GM23338 (cell line): ENCODE measurements at regions not wholly inside any gene's neighbourhood (a gene's known extent, or its start where the extent isn't known, plus 50 kb on each side); places are given as distances from the start of the nearest gene placed in this dataset.
"Not testable (repeated sequence)": the region's sequence is repeated elsewhere in the genome, so short reads cannot be mapped to it uniquely, and the experiment has no call there.

Source experiments
- ATAC-seq: fragments of 200-7000 bp; cut with Tn5 transposase; 3 replicates; pipeline ENCODE4 v1.9.1; 2020
- DNase-seq: peaks from one replicate; pipeline ENCODE4 v3.0.0-alpha.2; 2015; ENCODE audit warnings: low spot score
- H2AFZ ChIP-seq: fragments of 200-600 bp; sonication (generic); 2 replicates; pipeline ENCODE4 v1.8.0; 2016; ENCODE audit warnings: antibody characterized with exemption, mild to moderate bottlenecking, moderate library complexity
- H3F3A ChIP-seq: fragments of 200-600 bp; sonication (generic); replicated peaks from 2 replicates; pipeline ENCODE4 v1.8.0; 2017; ENCODE audit warnings: antibody characterized with exemption, mixed run types, low read depth
- H3K27ac ChIP-seq: fragments of 200-600 bp; sonication (generic); 2 replicates; pipeline ENCODE4 v1.6.1; 2016; ENCODE audit warnings: low read depth
- H3K27me3 ChIP-seq: fragments of 200-600 bp; sonication (generic); 2 replicates; pipeline ENCODE4 v1.8.0; 2016; ENCODE audit warnings: mild to moderate bottlenecking, mixed run types, moderate library complexity; ENCODE audit not compliant: insufficient read depth
- H3K36me3 ChIP-seq: fragments of 200-600 bp; sonication (generic); 2 replicates; pipeline ENCODE4 v1.8.0; 2016; ENCODE audit warnings: mild to moderate bottlenecking; ENCODE audit not compliant: insufficient read depth
- H3K4me1 ChIP-seq: fragments of 200-600 bp; sonication (generic); 2 replicates; pipeline ENCODE4 v1.8.0; 2016; ENCODE audit warnings: mild to moderate bottlenecking, moderate library complexity; ENCODE audit not compliant: insufficient read depth
- H3K4me2 ChIP-seq: fragments of 200-600 bp; sonication (generic); 2 replicates; pipeline ENCODE4 v1.7.1; 2017; ENCODE audit warnings: mixed run types
- H3K4me3 ChIP-seq: fragments of 200-600 bp; sonication (generic); 2 replicates; pipeline ENCODE4 v1.6.1; 2016; ENCODE audit warnings: mixed run types
- H3K79me2 ChIP-seq: fragments of 200-600 bp; sonication (generic); replicated peaks from 2 replicates; pipeline ENCODE4 v1.8.0; 2017; ENCODE audit warnings: mild to moderate bottlenecking; ENCODE audit not compliant: insufficient read depth
- H3K9me2 ChIP-seq: fragments of 200-600 bp; sonication (generic); 2 replicates; pipeline ENCODE4 v1.8.0; 2017; ENCODE audit not compliant: insufficient read depth
- H4K20me1 ChIP-seq: fragments of 200-600 bp; sonication (generic); replicated peaks from 2 replicates; pipeline ENCODE4 v1.8.0; 2017; ENCODE audit warnings: mild to moderate bottlenecking; ENCODE audit not compliant: insufficient read depth
- H3K27ac Mint-ChIP-seq: 2 replicates; pipeline ENCODE4 v1.8.0; 2020; ENCODE audit warnings: inconsistent platforms, mild to moderate bottlenecking, moderate library complexity, mixed read lengths
- H3K27me3 Mint-ChIP-seq: 3 replicates; pipeline ENCODE4 v1.8.0; 2022; ENCODE audit warnings: low read depth, mild to moderate bottlenecking, moderate library complexity, mixed read lengths, inconsistent platforms; ENCODE audit not compliant: insufficient read depth, poor library complexity
- H3K36me3 Mint-ChIP-seq: 3 replicates; pipeline ENCODE4 v1.8.0; 2021; ENCODE audit warnings: low read depth, mild to moderate bottlenecking, inconsistent platforms, moderate library complexity, mixed read lengths
- H3K4me1 Mint-ChIP-seq: 3 replicates; pipeline ENCODE4 v1.8.0; 2020; ENCODE audit warnings: mild to moderate bottlenecking, inconsistent platforms, mixed read lengths
- H3K4me3 Mint-ChIP-seq: 3 replicates; pipeline ENCODE4 v1.8.0; 2021; ENCODE audit warnings: moderate library complexity, mild to moderate bottlenecking, inconsistent platforms, mixed read lengths
- H3K9me3 Mint-ChIP-seq: 3 replicates; pipeline ENCODE4 v1.8.0; 2020; ENCODE audit warnings: moderate library complexity, mild to moderate bottlenecking, inconsistent platforms, mixed read lengths
- CREB1 ChIP-seq: fragments of 250-450 bp; sonication (Bioruptor Pico); IDR thresholded peaks from 2 replicates; pipeline ENCODE4 v1.5.0; 2020; ENCODE audit warnings: low read depth, mild to moderate bottlenecking, moderate library complexity
- EZH2 ChIP-seq: fragments of 200-600 bp; sonication (generic); IDR thresholded peaks from one replicate; pipeline ENCODE4 v1.8.0; 2017; ENCODE audit warnings: antibody characterized with exemption, mild to moderate bottlenecking, low read depth; ENCODE audit not compliant: unreplicated experiment
- EZH2phosphoT487 ChIP-seq: fragments of 200-600 bp; sonication (generic); IDR thresholded peaks from one replicate; pipeline ENCODE4 v1.8.1; 2018; ENCODE audit warnings: antibody characterized with exemption; ENCODE audit not compliant: unreplicated experiment
- JUNB ChIP-seq: IDR thresholded peaks from one replicate; pipeline ENCODE4 v1.6.1; 2016; ENCODE audit warnings: antibody characterized with exemption; ENCODE audit not compliant: unreplicated experiment
- NANOG ChIP-seq: IDR thresholded peaks from 2 replicates; pipeline ENCODE4 v1.6.1; 2016; ENCODE audit warnings: antibody characterized with exemption, borderline replicate concordance
- STAT1 ChIP-seq: IDR thresholded peaks from one replicate; pipeline ENCODE4 v1.6.1; 2016; ENCODE audit warnings: antibody characterized with exemption; ENCODE audit not compliant: unreplicated experiment
- ZNF114 ChIP-seq: fragments of 250-450 bp; sonication (Bioruptor Pico); IDR thresholded peaks from 2 replicates; pipeline ENCODE4 v1.5.0; 2020; ENCODE audit warnings: mild to moderate bottlenecking, moderate library complexity
- ZNF331 ChIP-seq: fragments of 250-450 bp; sonication (Bioruptor Pico); IDR thresholded peaks from 2 replicates; pipeline ENCODE4 v1.5.0; 2020; ENCODE audit warnings: low read depth, mild to moderate bottlenecking, moderate library complexity
- TF ChIP-seq, protein P1 (sequence below): IDR thresholded peaks from 2 replicates; pipeline ENCODE4 v1.6.1; 2016; ENCODE audit warnings: antibody characterized with exemption

DNA sequence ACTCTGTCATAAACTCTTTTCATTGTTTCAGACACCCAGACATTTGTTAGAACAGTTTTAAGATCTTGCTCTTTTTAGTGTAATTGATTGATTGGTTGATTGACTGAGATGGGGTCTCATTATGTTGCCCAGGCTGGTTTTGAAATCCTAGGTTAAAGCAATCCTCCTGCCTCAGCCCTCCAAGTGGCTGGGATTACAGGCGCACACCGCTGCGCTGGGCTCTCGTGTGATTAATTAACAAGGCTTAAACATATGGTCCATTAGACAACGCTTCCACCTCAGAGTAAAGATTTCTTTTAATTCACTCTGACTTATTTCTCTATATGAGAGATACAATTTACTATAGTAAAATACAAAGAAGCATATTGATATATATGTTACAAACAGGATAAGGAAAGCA is 114.0 kb upstream of the C2CD4B start:
- Mint-ChIP-seq H3K36me3 (no peaks in the 10 kb centered on the region), H3K9me3 (no peaks in the 10 kb centered on the region), H3K27me3 (no peaks in the 10 kb centered on the region), H3K4me3 (no peak overlapping the region), H3K27ac (no peak overlapping the region), H3K4me1 (no peaks in the 10 kb centered on the region)
- Histone ChIP-seq H3K4me1 (no peaks in the 10 kb centered on the region), H3K36me3 (no peaks in the 10 kb centered on the region), H3K27me3 (no peaks in the 10 kb centered on the region), H4K20me1 (no peaks in the 10 kb centered on the region), H3F3A (no peaks in the 10 kb centered on the region), H3K27ac (no peak overlapping the region), H3K4me2 (no peak overlapping the region), H3K79me2 (no peaks in the 10 kb centered on the region), H3K9me2 (0 out of 2 replicates have a peak, but pooled peaks cover 3% of the 10 kb centered on the region), H2AFZ (no peak overlapping the region), H3K4me3 (no peak overlapping the region)
- DNase-seq (no peak), ATAC-seq (no peak)
- TF ChIP-seq CREB1 (CRISPR knock-in tag) (no peak), NANOG (no peak), EZH2 (no peak), ZNF114 (CRISPR knock-in tag) (no peak)

DNA sequence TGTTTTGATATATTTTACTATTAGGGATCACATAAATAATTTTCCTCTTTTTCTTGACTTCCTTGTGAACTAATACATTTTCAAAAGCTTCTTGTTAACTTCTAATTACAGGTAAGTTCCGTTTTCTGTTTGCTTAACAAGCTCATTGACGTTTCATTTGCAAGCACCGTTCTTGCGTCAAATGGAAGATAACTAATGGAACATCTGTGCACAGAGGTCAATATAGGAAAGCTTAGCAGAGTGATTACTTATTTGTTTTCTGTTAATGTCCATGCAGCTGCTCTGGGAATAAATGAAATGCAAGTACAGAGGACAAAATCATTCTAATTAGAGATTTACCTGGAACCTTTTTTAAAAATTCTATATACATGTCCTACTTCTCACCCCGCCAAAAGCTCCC is 115.5 kb upstream of the C2CD4B start:
- H3K27me3 Mint-ChIP-seq, result no peaks in the 10 kb centered on the region

DNA sequence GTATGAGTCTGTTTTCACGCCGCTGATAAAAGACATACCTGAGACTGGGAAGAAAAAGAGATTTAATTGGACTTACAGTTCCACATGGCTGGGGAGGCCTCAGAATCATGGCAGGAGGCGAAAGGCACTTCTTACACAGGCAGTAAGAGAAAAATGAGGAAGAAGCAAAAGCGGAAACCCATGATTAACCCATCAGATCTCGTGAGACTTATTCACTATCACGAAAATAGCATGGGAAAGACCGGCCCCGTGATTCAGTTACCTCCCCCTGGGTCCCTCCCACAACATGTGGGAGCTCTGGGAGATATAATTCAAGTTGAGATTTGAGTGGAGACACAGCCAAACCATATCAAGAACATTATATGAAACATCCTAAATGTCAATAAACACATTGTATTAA is 116.7 kb upstream of the C2CD4B start:
- not testable (repeated sequence) for DNase-seq, H3K36me3 Mint-ChIP-seq, H3K4me3 Mint-ChIP-seq, H3K9me2 ChIP-seq, H3K36me3 ChIP-seq, ATAC-seq, H3K27ac ChIP-seq, H3K27ac Mint-ChIP-seq, H3K9me3 Mint-ChIP-seq, H4K20me1 ChIP-seq, H3K27me3 Mint-ChIP-seq, H3F3A ChIP-seq, H3K4me3 ChIP-seq, H3K4me2 ChIP-seq, H3K4me1 ChIP-seq, H2AFZ ChIP-seq, H3K79me2 ChIP-seq, H3K4me1 Mint-ChIP-seq, H3K27me3 ChIP-seq

More for the DNA sequence above, 115.5 kb upstream of the C2CD4B start:
- Histone ChIP-seq H3K4me1 (no peaks in the 10 kb centered on the region), H3K4me3 (no peak overlapping the region), H3K27ac (no peak overlapping the region), H3K79me2 (no peaks in the 10 kb centered on the region), H3K9me2 (0 out of 2 replicates have a peak, but pooled peaks cover 3% of the 10 kb centered on the region), H4K20me1 (no peaks in the 10 kb centered on the region), H3F3A (no peaks in the 10 kb centered on the region), H2AFZ (no peak overlapping the region), H3K4me2 (no peak overlapping the region), H3K27me3 (no peaks in the 10 kb centered on the region), H3K36me3 (no peaks in the 10 kb centered on the region)
- no peaks in the 10 kb centered on the region for H3K9me3 Mint-ChIP-seq
- H3K4me1 Mint-ChIP-seq, result no peaks in the 10 kb centered on the region; the same call in 2 of the 3 replicates
- DNase-seq, result no peak
- TF ChIP-seq, protein P1, sequence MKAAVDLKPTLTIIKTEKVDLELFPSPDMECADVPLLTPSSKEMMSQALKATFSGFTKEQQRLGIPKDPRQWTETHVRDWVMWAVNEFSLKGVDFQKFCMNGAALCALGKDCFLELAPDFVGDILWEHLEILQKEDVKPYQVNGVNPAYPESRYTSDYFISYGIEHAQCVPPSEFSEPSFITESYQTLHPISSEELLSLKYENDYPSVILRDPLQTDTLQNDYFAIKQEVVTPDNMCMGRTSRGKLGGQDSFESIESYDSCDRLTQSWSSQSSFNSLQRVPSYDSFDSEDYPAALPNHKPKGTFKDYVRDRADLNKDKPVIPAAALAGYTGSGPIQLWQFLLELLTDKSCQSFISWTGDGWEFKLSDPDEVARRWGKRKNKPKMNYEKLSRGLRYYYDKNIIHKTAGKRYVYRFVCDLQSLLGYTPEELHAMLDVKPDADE, result no peak
- TF ChIP-seq CREB1 (CRISPR knock-in tag), result no peak
- no peak for TF ChIP-seq NANOG
- no peak for TF ChIP-seq JUNB
- no peak for TF ChIP-seq STAT1
- TF ChIP-seq ZNF331 (CRISPR knock-in tag), result no peak
- TF ChIP-seq EZH2phosphoT487, result no peak
- H3K36me3 Mint-ChIP-seq, result no peaks in the 10 kb centered on the region
- no peak overlapping the region for H3K27ac Mint-ChIP-seq
- H3K4me3 Mint-ChIP-seq, result no peak overlapping the region
- no peak for ATAC-seq
